ENCODE measurements at regions not wholly inside any gene's neighbourhood (a gene's known extent, or its start where the extent isn't known, plus 50 kb on each side); places are given as distances from the start of the nearest gene placed in this dataset.

DNA sequence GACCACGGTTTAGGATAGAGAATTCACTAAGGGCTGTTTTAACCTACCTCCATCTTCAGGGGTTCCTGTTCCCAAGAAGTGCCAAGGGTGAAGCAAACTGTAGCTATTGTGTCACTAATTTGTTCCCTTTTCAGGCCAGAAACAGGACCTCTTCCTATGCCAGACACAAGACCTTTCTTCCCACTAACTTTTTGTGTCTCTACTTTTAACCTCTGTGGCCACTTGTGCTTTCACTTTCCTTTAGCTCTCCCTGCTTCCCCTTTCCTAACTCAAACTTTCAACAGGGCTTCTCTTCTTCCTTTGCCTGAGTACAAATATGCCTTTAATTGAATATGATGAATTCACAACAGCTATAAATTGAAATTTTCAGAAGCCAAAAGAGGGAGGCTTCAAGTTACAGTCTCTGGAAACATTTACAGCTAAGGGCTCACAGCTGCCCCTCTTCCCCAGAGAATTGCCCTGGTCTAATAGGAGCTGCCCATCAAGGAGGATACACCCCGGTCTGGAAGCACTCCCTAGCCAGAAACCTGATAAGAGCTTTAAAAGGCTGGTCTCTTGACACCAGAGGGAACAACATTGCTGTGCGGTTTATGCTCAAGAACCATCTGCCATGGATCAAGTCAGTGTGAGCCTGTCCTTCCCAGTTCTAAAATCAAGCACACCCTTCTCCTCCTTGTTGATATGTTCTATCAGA, 61.7 kb upstream of the PLS3 start (continued):
- TF ChIP-seq, protein P1, sequence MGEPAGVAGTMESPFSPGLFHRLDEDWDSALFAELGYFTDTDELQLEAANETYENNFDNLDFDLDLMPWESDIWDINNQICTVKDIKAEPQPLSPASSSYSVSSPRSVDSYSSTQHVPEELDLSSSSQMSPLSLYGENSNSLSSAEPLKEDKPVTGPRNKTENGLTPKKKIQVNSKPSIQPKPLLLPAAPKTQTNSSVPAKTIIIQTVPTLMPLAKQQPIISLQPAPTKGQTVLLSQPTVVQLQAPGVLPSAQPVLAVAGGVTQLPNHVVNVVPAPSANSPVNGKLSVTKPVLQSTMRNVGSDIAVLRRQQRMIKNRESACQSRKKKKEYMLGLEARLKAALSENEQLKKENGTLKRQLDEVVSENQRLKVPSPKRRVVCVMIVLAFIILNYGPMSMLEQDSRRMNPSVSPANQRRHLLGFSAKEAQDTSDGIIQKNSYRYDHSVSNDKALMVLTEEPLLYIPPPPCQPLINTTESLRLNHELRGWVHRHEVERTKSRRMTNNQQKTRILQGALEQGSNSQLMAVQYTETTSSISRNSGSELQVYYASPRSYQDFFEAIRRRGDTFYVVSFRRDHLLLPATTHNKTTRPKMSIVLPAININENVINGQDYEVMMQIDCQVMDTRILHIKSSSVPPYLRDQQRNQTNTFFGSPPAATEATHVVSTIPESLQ (CRISPR knock-in tag; IDR thresholded peaks at IDR 0.05), result no peak
- TF ChIP-seq RELA (CRISPR knock-in tag; IDR thresholded peaks at IDR 0.05; ENCODE audit: borderline replicate concordance), result no peak
- TF ChIP-seq ATF1 (CRISPR knock-in tag; IDR thresholded peaks at IDR 0.05), result no peak
- no peak for TF ChIP-seq ZNF396 (CRISPR knock-in tag; IDR thresholded peaks at IDR 0.05; ENCODE audit: borderline replicate concordance)
- no peak for TF ChIP-seq ZBTB21 (CRISPR knock-in tag; IDR thresholded peaks at IDR 0.05; ENCODE audit: borderline replicate concordance)
- no peak for TF ChIP-seq ZNF317 (CRISPR knock-in tag; IDR thresholded peaks at IDR 0.05; ENCODE audit: borderline replicate concordance, low read depth)
- TF ChIP-seq, protein P2, sequence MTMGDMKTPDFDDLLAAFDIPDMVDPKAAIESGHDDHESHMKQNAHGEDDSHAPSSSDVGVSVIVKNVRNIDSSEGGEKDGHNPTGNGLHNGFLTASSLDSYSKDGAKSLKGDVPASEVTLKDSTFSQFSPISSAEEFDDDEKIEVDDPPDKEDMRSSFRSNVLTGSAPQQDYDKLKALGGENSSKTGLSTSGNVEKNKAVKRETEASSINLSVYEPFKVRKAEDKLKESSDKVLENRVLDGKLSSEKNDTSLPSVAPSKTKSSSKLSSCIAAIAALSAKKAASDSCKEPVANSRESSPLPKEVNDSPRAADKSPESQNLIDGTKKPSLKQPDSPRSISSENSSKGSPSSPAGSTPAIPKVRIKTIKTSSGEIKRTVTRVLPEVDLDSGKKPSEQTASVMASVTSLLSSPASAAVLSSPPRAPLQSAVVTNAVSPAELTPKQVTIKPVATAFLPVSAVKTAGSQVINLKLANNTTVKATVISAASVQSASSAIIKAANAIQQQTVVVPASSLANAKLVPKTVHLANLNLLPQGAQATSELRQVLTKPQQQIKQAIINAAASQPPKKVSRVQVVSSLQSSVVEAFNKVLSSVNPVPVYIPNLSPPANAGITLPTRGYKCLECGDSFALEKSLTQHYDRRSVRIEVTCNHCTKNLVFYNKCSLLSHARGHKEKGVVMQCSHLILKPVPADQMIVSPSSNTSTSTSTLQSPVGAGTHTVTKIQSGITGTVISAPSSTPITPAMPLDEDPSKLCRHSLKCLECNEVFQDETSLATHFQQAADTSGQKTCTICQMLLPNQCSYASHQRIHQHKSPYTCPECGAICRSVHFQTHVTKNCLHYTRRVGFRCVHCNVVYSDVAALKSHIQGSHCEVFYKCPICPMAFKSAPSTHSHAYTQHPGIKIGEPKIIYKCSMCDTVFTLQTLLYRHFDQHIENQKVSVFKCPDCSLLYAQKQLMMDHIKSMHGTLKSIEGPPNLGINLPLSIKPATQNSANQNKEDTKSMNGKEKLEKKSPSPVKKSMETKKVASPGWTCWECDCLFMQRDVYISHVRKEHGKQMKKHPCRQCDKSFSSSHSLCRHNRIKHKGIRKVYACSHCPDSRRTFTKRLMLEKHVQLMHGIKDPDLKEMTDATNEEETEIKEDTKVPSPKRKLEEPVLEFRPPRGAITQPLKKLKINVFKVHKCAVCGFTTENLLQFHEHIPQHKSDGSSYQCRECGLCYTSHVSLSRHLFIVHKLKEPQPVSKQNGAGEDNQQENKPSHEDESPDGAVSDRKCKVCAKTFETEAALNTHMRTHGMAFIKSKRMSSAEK (CRISPR knock-in tag; IDR thresholded peaks at IDR 0.05; ENCODE audit: borderline replicate concordance), result no peak
- TF ChIP-seq, protein P3, sequence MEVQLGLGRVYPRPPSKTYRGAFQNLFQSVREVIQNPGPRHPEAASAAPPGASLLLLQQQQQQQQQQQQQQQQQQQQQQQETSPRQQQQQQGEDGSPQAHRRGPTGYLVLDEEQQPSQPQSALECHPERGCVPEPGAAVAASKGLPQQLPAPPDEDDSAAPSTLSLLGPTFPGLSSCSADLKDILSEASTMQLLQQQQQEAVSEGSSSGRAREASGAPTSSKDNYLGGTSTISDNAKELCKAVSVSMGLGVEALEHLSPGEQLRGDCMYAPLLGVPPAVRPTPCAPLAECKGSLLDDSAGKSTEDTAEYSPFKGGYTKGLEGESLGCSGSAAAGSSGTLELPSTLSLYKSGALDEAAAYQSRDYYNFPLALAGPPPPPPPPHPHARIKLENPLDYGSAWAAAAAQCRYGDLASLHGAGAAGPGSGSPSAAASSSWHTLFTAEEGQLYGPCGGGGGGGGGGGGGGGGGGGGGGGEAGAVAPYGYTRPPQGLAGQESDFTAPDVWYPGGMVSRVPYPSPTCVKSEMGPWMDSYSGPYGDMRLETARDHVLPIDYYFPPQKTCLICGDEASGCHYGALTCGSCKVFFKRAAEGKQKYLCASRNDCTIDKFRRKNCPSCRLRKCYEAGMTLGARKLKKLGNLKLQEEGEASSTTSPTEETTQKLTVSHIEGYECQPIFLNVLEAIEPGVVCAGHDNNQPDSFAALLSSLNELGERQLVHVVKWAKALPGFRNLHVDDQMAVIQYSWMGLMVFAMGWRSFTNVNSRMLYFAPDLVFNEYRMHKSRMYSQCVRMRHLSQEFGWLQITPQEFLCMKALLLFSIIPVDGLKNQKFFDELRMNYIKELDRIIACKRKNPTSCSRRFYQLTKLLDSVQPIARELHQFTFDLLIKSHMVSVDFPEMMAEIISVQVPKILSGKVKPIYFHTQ (CRISPR knock-in tag; IDR thresholded peaks at IDR 0.05), result no peak
- TF ChIP-seq, protein P4, sequence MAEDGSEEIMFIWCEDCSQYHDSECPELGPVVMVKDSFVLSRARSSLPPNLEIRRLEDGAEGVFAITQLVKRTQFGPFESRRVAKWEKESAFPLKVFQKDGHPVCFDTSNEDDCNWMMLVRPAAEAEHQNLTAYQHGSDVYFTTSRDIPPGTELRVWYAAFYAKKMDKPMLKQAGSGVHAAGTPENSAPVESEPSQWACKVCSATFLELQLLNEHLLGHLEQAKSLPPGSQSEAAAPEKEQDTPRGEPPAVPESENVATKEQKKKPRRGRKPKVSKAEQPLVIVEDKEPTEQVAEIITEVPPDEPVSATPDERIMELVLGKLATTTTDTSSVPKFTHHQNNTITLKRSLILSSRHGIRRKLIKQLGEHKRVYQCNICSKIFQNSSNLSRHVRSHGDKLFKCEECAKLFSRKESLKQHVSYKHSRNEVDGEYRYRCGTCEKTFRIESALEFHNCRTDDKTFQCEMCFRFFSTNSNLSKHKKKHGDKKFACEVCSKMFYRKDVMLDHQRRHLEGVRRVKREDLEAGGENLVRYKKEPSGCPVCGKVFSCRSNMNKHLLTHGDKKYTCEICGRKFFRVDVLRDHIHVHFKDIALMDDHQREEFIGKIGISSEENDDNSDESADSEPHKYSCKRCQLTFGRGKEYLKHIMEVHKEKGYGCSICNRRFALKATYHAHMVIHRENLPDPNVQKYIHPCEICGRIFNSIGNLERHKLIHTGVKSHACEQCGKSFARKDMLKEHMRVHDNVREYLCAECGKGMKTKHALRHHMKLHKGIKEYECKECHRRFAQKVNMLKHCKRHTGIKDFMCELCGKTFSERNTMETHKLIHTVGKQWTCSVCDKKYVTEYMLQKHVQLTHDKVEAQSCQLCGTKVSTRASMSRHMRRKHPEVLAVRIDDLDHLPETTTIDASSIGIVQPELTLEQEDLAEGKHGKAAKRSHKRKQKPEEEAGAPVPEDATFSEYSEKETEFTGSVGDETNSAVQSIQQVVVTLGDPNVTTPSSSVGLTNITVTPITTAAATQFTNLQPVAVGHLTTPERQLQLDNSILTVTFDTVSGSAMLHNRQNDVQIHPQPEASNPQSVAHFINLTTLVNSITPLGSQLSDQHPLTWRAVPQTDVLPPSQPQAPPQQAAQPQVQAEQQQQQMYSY (CRISPR knock-in tag; IDR thresholded peaks at IDR 0.05), result no peak

DNA sequence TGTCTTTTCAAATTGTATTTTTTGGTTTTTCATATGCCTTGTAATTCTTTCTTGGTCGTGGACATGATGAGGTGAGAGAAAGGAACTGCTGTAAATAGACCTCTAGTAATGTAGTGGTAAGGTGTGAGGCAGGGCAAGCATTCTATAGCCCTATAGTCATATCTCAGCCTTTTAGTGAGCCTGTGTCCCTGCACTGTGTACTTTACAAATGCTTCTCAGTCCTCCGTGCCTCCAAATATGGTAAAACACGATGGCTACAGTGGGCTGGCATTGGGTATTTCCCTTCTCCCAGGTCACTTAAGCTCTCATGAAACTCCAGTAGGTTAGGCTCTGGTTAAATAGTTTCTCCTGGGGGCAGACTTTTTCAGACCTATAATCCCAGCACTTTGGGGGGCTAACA, 57.9 kb upstream of the PLS3 start:
- CTCF ChIA-PET, result no interaction called here
- no peaks in the 10 kb centered on the region for H3K36me3 Mint-ChIP-seq
- peaks cover 11% of the 10 kb centered on the region for H3K4me1 Mint-ChIP-seq
- H3K4me3 Mint-ChIP-seq, result no peak overlapping the region
- no peaks in the 10 kb centered on the region for H3K9me3 Mint-ChIP-seq
- POLR2A ChIA-PET, result no interaction called here
- peaks cover 2% of the 10 kb centered on the region; the same call in 1 of the 2 replicates for H3K27me3 Mint-ChIP-seq (ENCODE audit: low read depth)
- ATAC-seq (no peak), DNase-seq (ENCODE audit: low spot score) (no peak)
- H3K27ac Mint-ChIP-seq, result no peak overlapping the region
- TF ChIP-seq TEAD4 (CRISPR knock-in tag; IDR thresholded peaks at IDR 0.05), result no peak
- TF ChIP-seq ZNF416 (CRISPR knock-in tag; IDR thresholded peaks at IDR 0.05), result no peak
- TF ChIP-seq ZNF423 (CRISPR knock-in tag; IDR thresholded peaks at IDR 0.05), result no peak
- TF ChIP-seq, protein P5, sequence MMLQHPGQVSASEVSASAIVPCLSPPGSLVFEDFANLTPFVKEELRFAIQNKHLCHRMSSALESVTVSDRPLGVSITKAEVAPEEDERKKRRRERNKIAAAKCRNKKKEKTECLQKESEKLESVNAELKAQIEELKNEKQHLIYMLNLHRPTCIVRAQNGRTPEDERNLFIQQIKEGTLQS (CRISPR knock-in tag; conservative IDR thresholded peaks at IDR 0.05), result no peak
- TF ChIP-seq, protein P6, sequence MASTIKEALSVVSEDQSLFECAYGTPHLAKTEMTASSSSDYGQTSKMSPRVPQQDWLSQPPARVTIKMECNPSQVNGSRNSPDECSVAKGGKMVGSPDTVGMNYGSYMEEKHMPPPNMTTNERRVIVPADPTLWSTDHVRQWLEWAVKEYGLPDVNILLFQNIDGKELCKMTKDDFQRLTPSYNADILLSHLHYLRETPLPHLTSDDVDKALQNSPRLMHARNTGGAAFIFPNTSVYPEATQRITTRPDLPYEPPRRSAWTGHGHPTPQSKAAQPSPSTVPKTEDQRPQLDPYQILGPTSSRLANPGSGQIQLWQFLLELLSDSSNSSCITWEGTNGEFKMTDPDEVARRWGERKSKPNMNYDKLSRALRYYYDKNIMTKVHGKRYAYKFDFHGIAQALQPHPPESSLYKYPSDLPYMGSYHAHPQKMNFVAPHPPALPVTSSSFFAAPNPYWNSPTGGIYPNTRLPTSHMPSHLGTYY (CRISPR knock-in tag; IDR thresholded peaks at IDR 0.05), result no peak
- TF ChIP-seq RORB (CRISPR knock-in tag; IDR thresholded peaks at IDR 0.05), result no peak
- no peak for TF ChIP-seq NR3C1 (CRISPR knock-in tag; conservative IDR thresholded peaks at IDR 0.05; ENCODE audit: low read depth)
- TF ChIP-seq JAZF1 (CRISPR knock-in tag; IDR thresholded peaks at IDR 0.05), result no peak

Measured in WTC11 (cell line).